IMR-90 (cell line): ENCODE measurements at regions not wholly inside any gene's neighbourhood (a gene's known extent, or its start where the extent isn't known, plus 50 kb on each side); places are given as distances from the start of the nearest gene placed in this dataset.
A peak's percentile ranks its signal among the peaks of the same experiment; 100 is the strongest.

Experiments
- ATAC-seq: fragments of 200-7000 bp; cut with Tn5 transposase; 2 replicates; pipeline ENCODE4 v1.9.1; 2020; ENCODE audit warnings: low read depth, mild to moderate bottlenecking, moderate library complexity
- BruUV-seq: library from RNA; stranded (reverse); fragments of 400-500 nt; replicated peaks from 2 replicates; lab custom pipeline; 2021; lab: Mats Ljungman, UMichigan
- CTCF ChIA-PET: fragments of 300-600 bp; formaldehyde crosslinking; extraction: SDS; loops from one replicate; lab custom pipeline; 2021; ENCODE audit warnings: antibody characterized with exemption; lab: Yijun Ruan, JAX
- POLR2A ChIA-PET: fragments of 300-600 bp; sonication (Branson Sonifier 250); formaldehyde crosslinking; loops from one replicate; lab custom pipeline; 2022; ENCODE audit warnings: antibody characterized with exemption; ENCODE audit not compliant: unreplicated experiment; lab: Charles Lee
- DNase-seq: peaks from one replicate; pipeline ENCODE4 v3.0.0; 2013
- H2AFZ ChIP-seq: replicated peaks from 2 replicates; pipeline ENCODE3; 2013; ENCODE audit warnings: low read length, mild to moderate bottlenecking; ENCODE audit not compliant: poor library complexity
- H2AK5ac ChIP-seq: 2 replicates; pipeline ENCODE4 v1.6.1; 2013; ENCODE audit warnings: low read depth, low read length, inconsistent platforms
- H2AK9ac ChIP-seq: replicated peaks from 2 replicates; pipeline ENCODE3; 2013; ENCODE audit warnings: mild to moderate bottlenecking, low read depth, low read length, moderate library complexity; ENCODE audit not compliant: poor library complexity
- H2BK120ac ChIP-seq: 2 replicates; pipeline ENCODE4 v1.6.1; 2013; ENCODE audit warnings: low read depth, low read length, inconsistent platforms
- H2BK15ac ChIP-seq: 3 replicates; pipeline ENCODE4 v1.6.1; 2013; ENCODE audit warnings: low read depth, low read length, inconsistent platforms
- H2BK20ac ChIP-seq: 2 replicates; pipeline ENCODE4 v1.6.1; 2013; ENCODE audit warnings: low read depth, mild to moderate bottlenecking, inconsistent platforms, low read length, moderate library complexity
- H2BK5ac ChIP-seq: 2 replicates; pipeline ENCODE4 v1.6.1; 2013; ENCODE audit warnings: mild to moderate bottlenecking, low read depth, low read length, inconsistent platforms; ENCODE audit not compliant: poor library complexity, severe bottlenecking
- H3K14ac ChIP-seq: replicated peaks from 2 replicates; pipeline ENCODE4 v1.6.1; 2013; ENCODE audit warnings: low read depth, low read length, inconsistent platforms
- H3K18ac ChIP-seq: 2 replicates; pipeline ENCODE4 v1.6.1; 2013; ENCODE audit warnings: low read depth, low read length, control low read depth
- H3K23ac ChIP-seq: 2 replicates; pipeline ENCODE4 v1.6.1; 2013; ENCODE audit warnings: low read depth, low read length, inconsistent platforms
- H3K27ac ChIP-seq: 2 replicates; pipeline ENCODE4 v1.5.1; 2013; ENCODE audit warnings: mild to moderate bottlenecking, control low read depth, low read length; ENCODE audit not compliant: insufficient read depth
- H3K27me3 ChIP-seq: 2 replicates; pipeline ENCODE4 v1.6.1; 2013; ENCODE audit warnings: low read length; ENCODE audit not compliant: control insufficient read depth, insufficient read depth
- H3K36me3 ChIP-seq: 2 replicates; pipeline ENCODE4 v1.6.1; 2013; ENCODE audit warnings: low read length, mixed read lengths; ENCODE audit not compliant: control insufficient read depth, insufficient read depth
- H3K4ac ChIP-seq: 2 replicates; pipeline ENCODE4 v1.6.1; 2013; ENCODE audit warnings: low read depth, low read length, inconsistent platforms
- H3K4me1 ChIP-seq: 2 replicates; pipeline ENCODE4 v1.6.1; 2013; ENCODE audit warnings: low read length, mixed read lengths; ENCODE audit not compliant: control insufficient read depth, insufficient read depth
- H3K4me2 ChIP-seq: 2 replicates; pipeline ENCODE4 v1.6.1; 2013; ENCODE audit warnings: low read depth, mild to moderate bottlenecking, control low read depth, low read length, moderate library complexity
- H3K4me3 ChIP-seq: 2 replicates; pipeline ENCODE4 v1.5.1; 2013; ENCODE audit warnings: low read depth, mild to moderate bottlenecking, control low read depth, low read length, moderate library complexity; ENCODE audit not compliant: insufficient read depth
- H3K56ac ChIP-seq: 2 replicates; pipeline ENCODE4 v1.6.1; 2013; ENCODE audit warnings: low read length, inconsistent platforms; ENCODE audit not compliant: insufficient read depth; ENCODE audit errors: extremely low read depth
- H3K79me1 ChIP-seq, 2 experiments: 2 replicates each; pipeline ENCODE4 v1.6.1; 2013; ENCODE audit warnings: low read length in 2 of 2, inconsistent platforms in 1 of 2, low read depth in 1 of 2
- H3K9ac ChIP-seq: 2 replicates; pipeline ENCODE4 v1.6.1; 2013; ENCODE audit warnings: low read depth, low read length, control low read depth
- H3K9me1 ChIP-seq: 2 replicates; pipeline ENCODE4 v1.6.1; 2013; ENCODE audit warnings: low read length, inconsistent platforms; ENCODE audit not compliant: insufficient read depth
- H3K9me3 ChIP-seq: 2 replicates; pipeline ENCODE4 v1.6.1; 2013; ENCODE audit warnings: low read length; ENCODE audit not compliant: control insufficient read depth, insufficient read depth
- H4K20me1 ChIP-seq: 2 replicates; pipeline ENCODE4 v1.6.1; 2013; ENCODE audit warnings: low read length, inconsistent platforms; ENCODE audit not compliant: insufficient read depth
- H4K5ac ChIP-seq: 2 replicates; pipeline ENCODE4 v1.6.1; 2013; ENCODE audit warnings: mild to moderate bottlenecking, low read depth, low read length, control low read depth
- H4K8ac ChIP-seq, 2 experiments: 2 replicates each; pipeline ENCODE4 v1.6.1; 2013; ENCODE audit warnings: low read depth in 2 of 2, low read length in 2 of 2, control low read depth in 1 of 2, inconsistent platforms in 1 of 2
- H4K91ac ChIP-seq: 2 replicates; pipeline ENCODE4 v1.6.1; 2013; ENCODE audit warnings: low read depth, low read length, inconsistent platforms; ENCODE audit not compliant: insufficient read depth
- MAFK ChIP-seq: IDR thresholded peaks from 2 replicates; pipeline ENCODE4 v1.6.1; 2012; ENCODE audit warnings: low read depth, low read length, improper control_type of control experiment
- RAD21 ChIP-seq: IDR thresholded peaks from 2 replicates; pipeline ENCODE4 v1.6.1; 2012; ENCODE audit warnings: low read length, improper control_type of control experiment
- RCOR1 ChIP-seq: IDR thresholded peaks from 2 replicates; pipeline ENCODE4 v1.6.1; 2012; ENCODE audit warnings: mild to moderate bottlenecking, low read length, improper control_type of control experiment; ENCODE audit not compliant: insufficient replicate concordance
- RFX5 ChIP-seq: IDR thresholded peaks from 2 replicates; pipeline ENCODE4 v1.8.0; 2012; ENCODE audit warnings: low read depth, mild to moderate bottlenecking, low read length, moderate library complexity
- dilution Hi-C: fragments of 300-500 bp; cut with HindIII; formaldehyde crosslinking; loops from one replicate; pipeline ENCODE4 v1.14.3; 2018; ENCODE audit warnings: low sequenced_read_pairs; ENCODE audit not compliant: unreplicated experiment
- in situ Hi-C: fragments of 300-500 bp; cut with MboI; formaldehyde crosslinking; loops from 3 replicates; pipeline ENCODE4 v1.14.3; 2019; ENCODE audit warnings: low sequenced_read_pairs, inconsistent platforms, mixed read lengths
- intact Hi-C: fragments of 100-400 bp; cut with micrococcal nuclease; formaldehyde crosslinking; loops from 2 replicates; pipeline ENCODE4 v1.10.0; 2022

DNA sequence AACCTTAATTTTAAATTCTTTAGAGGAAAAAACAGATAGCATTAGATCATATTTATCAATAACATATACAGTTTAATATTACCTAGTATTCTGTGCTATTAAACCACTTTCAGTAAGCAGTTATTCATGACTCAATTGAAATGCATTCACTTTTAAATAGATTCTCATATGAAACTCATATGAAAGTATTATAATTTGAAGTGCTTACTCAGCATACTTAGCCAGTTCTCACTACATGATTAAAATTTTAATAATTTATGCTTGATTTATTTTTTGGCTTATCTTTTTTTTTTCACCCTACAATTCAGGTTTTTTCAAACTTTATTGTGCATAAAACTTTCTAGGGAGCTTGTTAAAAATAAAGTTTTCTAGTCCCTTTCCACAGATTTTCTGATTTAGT lies 694.9 kb upstream of the CDH9 start:
- H2BK5ac ChIP-seq, result no peak overlapping the region
- POLR2A ChIA-PET, result no interaction called here

More for the DNA sequence above, 694.9 kb upstream of the CDH9 start:
- Histone ChIP-seq H3K18ac (no peak overlapping the region), H3K9ac (no peak overlapping the region), H3K23ac (no peak overlapping the region), H3K79me1 (no peaks in the 10 kb centered on the region), H2AK5ac (no peak overlapping the region), H3K4me2 (no peak overlapping the region), H2AK9ac (no peak overlapping the region), H4K91ac (no peak overlapping the region), H3K4me1 (no peaks in the 10 kb centered on the region), H3K56ac (no peak overlapping the region), H4K20me1 (no peaks in the 10 kb centered on the region), H2BK15ac (no peak overlapping the region), H3K4ac (no peak overlapping the region), H3K9me3 (peaks cover 5% of the 10 kb centered on the region), H3K27ac (no peak overlapping the region), H4K5ac (no peak overlapping the region), H3K9me1 (no peaks in the 10 kb centered on the region), H2BK120ac (no peak overlapping the region), H3K14ac (no peak overlapping the region), H4K8ac (no peak overlapping the region), H3K4me3 (no peak overlapping the region), H3K36me3 (no peaks in the 10 kb centered on the region), H2BK20ac (no peak overlapping the region), H2AFZ (no peak overlapping the region), H3K27me3 (no peaks in the 10 kb centered on the region)
- no peak for ATAC-seq
- CTCF ChIA-PET, result no interaction called here
- no peak for DNase-seq
- TF ChIP-seq MAFK (peak; percentile 80), RFX5 (no peak), RCOR1 (no peak), RAD21 (no peak)
- dilution Hi-C loops (no loop called here), in situ Hi-C loops (no loop called here), intact Hi-C loops (no loop called here)
- BruUV-seq, result no TSS peak
